LNCaP clone FGC (cell line): ENCODE measurements at regions not wholly inside any gene's neighbourhood (a gene's known extent, or its start where the extent isn't known, plus 50 kb on each side); places are given as distances from the start of the nearest gene placed in this dataset.

ENCODE experiments used
- DNase-seq: peaks from one replicate; pipeline ENCODE4 v3.0.0-alpha.2; 2011; ENCODE audit warnings: low read depth
- H3K4me3 ChIP-seq: 2 replicates; pipeline ENCODE4 v1.5.1; 2011; ENCODE audit warnings: mild to moderate bottlenecking, low read depth, low read length, control low read depth
- TF ChIP-seq, protein P1 (sequence below): IDR thresholded peaks from 2 replicates; pipeline ENCODE4 v1.5.1; 2012; ENCODE audit warnings: mild to moderate bottlenecking; ENCODE audit not compliant: control insufficient read depth, insufficient read depth; ENCODE audit errors: extremely low read depth

DNA sequence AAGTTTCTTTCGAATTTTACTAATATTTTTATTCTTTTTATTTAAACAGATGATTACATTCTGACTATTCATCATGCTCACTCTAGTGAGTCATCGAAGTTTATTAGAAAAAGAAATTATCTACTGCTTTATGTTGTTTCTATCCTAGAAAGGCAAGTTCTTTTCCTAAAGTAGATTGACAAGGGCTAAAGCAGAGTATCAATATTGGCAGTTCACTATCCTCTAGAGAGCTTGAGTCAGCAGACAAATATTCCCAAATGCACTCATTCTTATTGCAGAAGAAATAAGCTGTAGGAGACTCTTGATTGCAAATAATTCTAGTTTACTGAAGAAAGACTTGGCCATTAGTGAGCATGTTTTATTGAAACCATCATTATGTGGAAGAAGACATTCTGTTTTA, 911.8 kb downstream of the CENPC start:
- no peak overlapping the region for H3K4me3 ChIP-seq
- DNase-seq: no peak
- TF ChIP-seq, protein P1, sequence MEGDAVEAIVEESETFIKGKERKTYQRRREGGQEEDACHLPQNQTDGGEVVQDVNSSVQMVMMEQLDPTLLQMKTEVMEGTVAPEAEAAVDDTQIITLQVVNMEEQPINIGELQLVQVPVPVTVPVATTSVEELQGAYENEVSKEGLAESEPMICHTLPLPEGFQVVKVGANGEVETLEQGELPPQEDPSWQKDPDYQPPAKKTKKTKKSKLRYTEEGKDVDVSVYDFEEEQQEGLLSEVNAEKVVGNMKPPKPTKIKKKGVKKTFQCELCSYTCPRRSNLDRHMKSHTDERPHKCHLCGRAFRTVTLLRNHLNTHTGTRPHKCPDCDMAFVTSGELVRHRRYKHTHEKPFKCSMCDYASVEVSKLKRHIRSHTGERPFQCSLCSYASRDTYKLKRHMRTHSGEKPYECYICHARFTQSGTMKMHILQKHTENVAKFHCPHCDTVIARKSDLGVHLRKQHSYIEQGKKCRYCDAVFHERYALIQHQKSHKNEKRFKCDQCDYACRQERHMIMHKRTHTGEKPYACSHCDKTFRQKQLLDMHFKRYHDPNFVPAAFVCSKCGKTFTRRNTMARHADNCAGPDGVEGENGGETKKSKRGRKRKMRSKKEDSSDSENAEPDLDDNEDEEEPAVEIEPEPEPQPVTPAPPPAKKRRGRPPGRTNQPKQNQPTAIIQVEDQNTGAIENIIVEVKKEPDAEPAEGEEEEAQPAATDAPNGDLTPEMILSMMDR: no peak

DNA sequence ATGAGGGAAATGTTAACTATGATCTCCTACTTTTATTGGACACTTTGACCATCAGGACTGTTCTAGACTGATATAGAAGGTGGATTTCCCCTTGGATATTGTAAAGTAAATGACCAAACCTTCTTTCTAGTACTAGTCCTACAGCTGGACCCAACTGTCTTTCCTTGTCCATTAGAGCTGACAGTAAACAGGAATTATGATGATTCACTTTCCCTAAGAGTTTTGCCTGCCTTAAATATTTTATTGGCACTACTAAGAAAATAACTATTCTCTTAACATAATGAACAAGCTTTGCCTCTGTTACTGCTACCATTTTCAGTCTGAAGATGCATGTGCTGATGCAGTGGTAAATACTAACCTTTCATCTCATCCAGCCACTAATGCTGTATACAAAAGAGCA, 915.4 kb downstream of the CENPC start:
- DNase-seq: no peak
- TF ChIP-seq, protein P1: no peak
- H3K4me3 ChIP-seq: no peak overlapping the region

DNA sequence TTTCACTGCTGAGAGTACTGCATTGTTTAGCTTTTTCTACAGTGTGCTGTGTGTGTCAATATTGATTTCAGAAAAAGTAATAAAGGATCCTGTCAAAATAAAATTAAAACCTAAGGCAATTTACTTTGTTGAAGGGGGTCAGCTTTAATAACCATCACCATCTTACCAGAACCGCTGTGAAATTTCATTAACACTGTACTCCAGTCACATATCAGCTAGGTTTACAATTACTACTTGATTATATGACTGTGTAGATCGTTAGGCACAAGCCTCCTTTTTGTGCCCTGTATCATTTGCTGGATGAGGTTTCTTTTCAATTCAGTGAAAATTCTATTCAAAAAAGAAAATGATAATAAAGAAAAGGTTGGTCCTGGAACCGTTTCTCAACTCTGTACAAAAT, 917.2 kb downstream of the CENPC start:
- DNase-seq: no peak
- H3K4me3 ChIP-seq: no peak overlapping the region
- TF ChIP-seq, protein P1: no peak

DNA sequence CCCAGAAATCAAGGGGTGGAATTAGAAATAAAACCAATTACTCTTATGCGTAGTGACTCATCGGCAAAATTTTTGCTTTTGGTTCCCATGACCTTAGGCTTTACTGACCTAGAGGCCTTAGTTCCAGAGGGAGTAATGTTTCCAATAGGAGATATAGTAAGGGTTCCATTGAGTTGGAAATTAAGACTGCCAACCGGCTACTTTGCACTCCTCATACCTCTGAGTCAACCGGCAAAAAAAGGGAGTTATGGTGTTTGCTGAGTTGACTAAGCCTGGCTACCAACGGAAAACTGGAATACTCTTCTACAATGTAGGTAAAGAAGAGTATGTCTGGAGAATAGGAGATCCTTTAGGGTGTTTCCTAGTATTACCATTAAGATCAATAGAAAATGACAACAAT, 919.8 kb downstream of the CENPC start:
- no peak for DNase-seq
- no peak overlapping the region for H3K4me3 ChIP-seq
- TF ChIP-seq, protein P1: no peak

DNA sequence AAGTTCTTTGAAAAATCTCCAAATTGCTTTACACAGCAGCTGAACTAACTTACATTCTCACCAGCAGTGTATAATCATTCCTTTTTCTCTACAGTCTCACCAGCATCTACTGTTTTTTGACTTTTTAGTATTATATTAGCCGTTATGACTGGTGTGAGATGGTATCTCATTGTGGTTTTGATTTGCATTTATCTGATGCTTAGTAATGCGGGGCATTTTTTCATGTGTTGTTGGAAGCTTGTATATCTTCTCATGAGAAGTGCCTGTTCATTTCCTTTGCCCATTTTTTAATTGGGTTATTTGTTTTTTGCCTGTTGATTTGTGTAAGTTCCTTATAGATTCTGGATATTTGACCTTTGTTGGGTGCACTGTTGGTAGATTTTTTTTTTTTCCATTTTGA, 931.7 kb downstream of the CENPC start:
- TF ChIP-seq, protein P1: no peak
- no peak for DNase-seq
- H3K4me3 ChIP-seq: no peak overlapping the region

DNA sequence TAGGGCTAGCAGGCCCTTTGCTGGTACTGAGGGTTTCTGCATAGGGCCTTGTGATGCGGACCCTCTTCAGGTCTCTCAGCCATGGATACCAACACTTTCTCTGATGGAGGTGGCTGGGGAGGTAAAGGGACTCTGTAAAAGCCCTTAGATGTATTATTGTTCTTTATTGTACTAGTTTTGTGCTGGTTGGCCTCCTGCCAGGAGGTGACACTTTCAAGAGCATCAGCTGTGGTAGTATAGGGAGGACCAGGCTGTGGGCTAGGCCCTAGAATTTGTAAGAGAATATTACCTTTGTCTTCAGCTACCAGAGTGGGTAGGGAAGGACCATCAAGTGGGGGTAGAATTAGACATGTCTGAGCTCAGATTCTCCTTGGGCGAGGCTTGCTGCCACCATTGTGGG, 936.3 kb downstream of the CENPC start:
- H3K4me3 ChIP-seq: no peak overlapping the region
- TF ChIP-seq, protein P1: no peak
- DNase-seq: no peak

DNA sequence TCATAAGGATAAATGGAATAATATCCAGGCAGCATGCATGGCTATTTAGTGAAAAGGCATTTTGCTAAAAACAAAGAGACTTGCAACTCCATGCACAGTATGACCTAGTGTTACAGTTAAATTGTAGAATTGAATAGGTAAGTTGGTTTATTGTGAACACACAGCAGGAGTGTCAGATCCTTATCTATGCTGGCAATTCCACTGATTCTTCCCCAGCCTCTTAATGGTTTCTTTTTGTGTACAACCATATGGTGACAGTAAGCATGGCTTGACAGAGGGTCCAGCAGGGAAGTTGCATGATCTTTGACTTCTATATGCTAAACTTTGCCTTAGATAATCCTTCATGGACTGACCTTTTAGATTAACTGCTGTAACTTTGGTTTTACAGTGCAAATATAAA, 936.6 kb upstream of the EPHA5 start:
- no peak overlapping the region for H3K4me3 ChIP-seq
- TF ChIP-seq, protein P1: no peak
- peak; percentile 61 for DNase-seq
